Adipocyte (in vitro differentiated cells): ENCODE measurements at regions not wholly inside any gene's neighbourhood (a gene's known extent, or its start where the extent isn't known, plus 50 kb on each side); places are given as distances from the start of the nearest gene placed in this dataset.
"Not testable (repeated sequence)": the region's sequence is repeated elsewhere in the genome, so short reads cannot be mapped to it uniquely, and the experiment has no call there.

ENCODE experiments used
- DNase-seq: peaks from one replicate; pipeline ENCODE4 v3.0.0-alpha.2; 2015; ENCODE audit warnings: low read depth
- H3K27me3 ChIP-seq: replicated peaks from 2 replicates; pipeline ENCODE4 v1.7.0; 2013; ENCODE audit warnings: mild to moderate bottlenecking, low read length, moderate library complexity; ENCODE audit not compliant: control insufficient read depth, insufficient read depth
- H3K36me3 ChIP-seq: 2 replicates; pipeline ENCODE4 v1.7.0; 2013; ENCODE audit warnings: low read length, mild to moderate bottlenecking, moderate library complexity; ENCODE audit not compliant: control insufficient read depth, insufficient read depth, severe bottlenecking
- H3K4me1 ChIP-seq: 2 replicates; pipeline ENCODE4 v1.7.0; 2013; ENCODE audit warnings: mild to moderate bottlenecking, low read length, moderate library complexity; ENCODE audit not compliant: control insufficient read depth, insufficient read depth
- H3K4me3 ChIP-seq: 2 replicates; pipeline ENCODE4 v1.7.0; 2013; ENCODE audit warnings: mild to moderate bottlenecking, low read length, moderate library complexity
- H3K9ac ChIP-seq: 2 replicates; pipeline ENCODE4 v1.7.0; 2013; ENCODE audit warnings: mild to moderate bottlenecking, low read length, moderate library complexity
- H3K9me3 ChIP-seq: 2 replicates; pipeline ENCODE4 v1.7.0; 2013; ENCODE audit warnings: mild to moderate bottlenecking, low read length, moderate library complexity; ENCODE audit not compliant: control insufficient read depth

DNA sequence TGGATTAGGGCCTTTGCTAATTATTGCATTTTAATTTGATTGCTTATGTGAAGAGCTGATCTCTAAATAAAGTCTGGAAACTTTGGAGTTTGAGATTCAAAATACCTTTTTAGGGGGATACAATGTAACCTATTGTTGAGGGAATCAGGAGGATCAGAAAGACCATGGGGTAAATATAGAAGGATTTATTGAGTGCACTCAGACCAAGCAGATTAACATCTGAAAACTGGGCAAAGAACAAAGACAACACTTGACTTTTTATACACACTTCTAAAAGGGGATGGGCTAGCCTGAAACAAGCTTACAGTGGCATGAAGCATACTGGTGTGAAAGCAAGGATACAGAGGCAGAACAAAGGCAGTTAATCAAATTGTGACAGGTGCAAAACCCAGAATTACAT, 174.3 kb downstream of the MRPS30 start:
- H3K4me3 ChIP-seq: no peak overlapping the region
- H3K36me3 ChIP-seq: no peaks in the 10 kb centered on the region
- peaks cover 32% of the 10 kb centered on the region for H3K9me3 ChIP-seq
- no peak overlapping the region for H3K9ac ChIP-seq
- H3K27me3 ChIP-seq: no peaks in the 10 kb centered on the region
- DNase-seq: no peak
- no peaks in the 10 kb centered on the region for H3K4me1 ChIP-seq

DNA sequence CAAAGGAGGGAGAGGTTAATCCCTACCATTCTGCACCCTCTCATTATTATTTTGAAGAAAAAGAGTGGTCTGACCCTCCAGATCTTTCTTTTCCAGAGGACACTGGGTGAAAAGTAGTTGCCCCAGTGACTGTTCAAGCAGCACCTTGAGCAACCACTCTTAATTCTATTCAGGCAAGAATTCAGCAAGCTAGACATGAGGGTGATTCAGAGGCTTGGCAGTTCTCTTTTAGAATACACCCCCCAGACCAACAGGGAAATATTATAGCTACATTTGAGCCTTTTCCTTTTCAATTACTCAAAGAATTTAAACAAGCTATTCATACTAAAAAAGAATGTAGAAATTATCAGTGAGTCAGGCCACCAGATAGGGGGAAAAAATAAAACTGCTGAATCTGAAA, 178.3 kb downstream of the MRPS30 start:
- Histone ChIP-seq H3K4me1 (no peaks in the 10 kb centered on the region), H3K4me3 (no peak overlapping the region), H3K9me3 (peaks cover 35% of the 10 kb centered on the region), H3K9ac (no peak overlapping the region), H3K27me3 (no peaks in the 10 kb centered on the region), H3K36me3 (no peaks in the 10 kb centered on the region)
- no peak for DNase-seq

DNA sequence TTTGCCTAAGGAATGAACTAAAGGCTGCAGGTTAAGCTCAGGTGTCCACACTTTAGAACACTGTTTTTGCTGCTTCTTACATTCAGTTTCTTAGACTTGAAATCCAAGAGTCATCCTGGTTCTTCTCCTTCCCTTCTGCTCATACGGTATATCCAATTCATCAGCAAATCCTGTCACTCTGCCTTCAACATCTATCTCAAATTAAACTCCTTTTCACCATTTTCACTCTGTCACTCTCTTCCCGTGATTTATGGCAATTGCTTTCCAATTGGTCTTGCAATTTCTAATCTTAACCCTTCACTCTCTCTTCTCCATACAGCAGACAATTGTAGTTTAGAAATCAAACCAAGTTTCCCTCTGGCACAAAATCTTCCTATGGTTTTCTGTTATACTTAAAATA, 182.9 kb downstream of the MRPS30 start:
- Histone ChIP-seq H3K36me3 (no peaks in the 10 kb centered on the region), H3K4me1 (no peaks in the 10 kb centered on the region), H3K9ac (no peak overlapping the region), H3K4me3 (no peak overlapping the region), H3K9me3 (peaks cover 13% of the 10 kb centered on the region), H3K27me3 (no peaks in the 10 kb centered on the region)
- no peak for DNase-seq

DNA sequence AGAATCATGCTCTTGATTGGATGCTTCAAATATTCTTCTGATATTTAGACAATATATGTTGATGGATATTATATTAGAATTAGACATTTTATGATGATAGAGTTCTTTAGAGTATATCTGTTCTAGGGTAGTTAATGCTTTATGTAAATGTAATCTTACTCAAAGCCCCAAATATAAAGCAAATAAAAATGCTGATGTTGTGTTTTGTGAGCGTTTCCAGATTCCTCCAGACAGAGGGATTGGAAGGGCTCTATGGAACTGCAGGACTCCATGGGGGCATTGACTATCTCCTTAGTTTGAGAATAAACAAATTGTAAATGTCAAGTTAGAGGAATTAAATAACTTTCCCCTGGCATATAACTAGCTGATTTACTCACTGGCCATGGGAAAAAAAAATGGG, 184.5 kb downstream of the MRPS30 start:
- no peaks in the 10 kb centered on the region for H3K4me1 ChIP-seq
- no peak overlapping the region for H3K9ac ChIP-seq
- H3K27me3 ChIP-seq: no peaks in the 10 kb centered on the region
- no peak for DNase-seq
- no peak overlapping the region for H3K4me3 ChIP-seq
- H3K9me3 ChIP-seq: peaks cover 13% of the 10 kb centered on the region
- no peaks in the 10 kb centered on the region for H3K36me3 ChIP-seq

DNA sequence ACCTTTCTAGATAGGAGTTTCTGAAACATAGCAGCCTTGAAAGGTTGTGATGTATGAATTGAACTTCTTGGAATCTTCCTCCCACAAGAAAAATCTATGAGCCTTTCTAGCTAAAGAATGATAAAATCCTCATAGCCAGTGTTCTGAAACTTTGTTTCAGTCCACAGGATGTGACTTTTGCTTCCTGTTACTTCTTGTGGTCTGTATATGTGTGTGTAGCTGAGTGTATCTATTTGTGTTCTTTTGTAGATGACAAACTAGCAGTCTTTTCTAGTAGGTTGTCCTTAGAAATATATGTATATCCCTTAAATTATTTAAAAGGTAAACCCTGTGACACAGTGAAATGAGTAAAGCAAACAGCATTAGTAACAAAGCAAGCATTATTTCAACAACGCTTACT, 188.8 kb downstream of the MRPS30 start:
- Histone ChIP-seq H3K4me3 (no peak overlapping the region), H3K27me3 (no peaks in the 10 kb centered on the region), H3K9ac (no peak overlapping the region), H3K4me1 (no peaks in the 10 kb centered on the region), H3K36me3 (no peaks in the 10 kb centered on the region), H3K9me3 (no peaks in the 10 kb centered on the region)
- no peak for DNase-seq

DNA sequence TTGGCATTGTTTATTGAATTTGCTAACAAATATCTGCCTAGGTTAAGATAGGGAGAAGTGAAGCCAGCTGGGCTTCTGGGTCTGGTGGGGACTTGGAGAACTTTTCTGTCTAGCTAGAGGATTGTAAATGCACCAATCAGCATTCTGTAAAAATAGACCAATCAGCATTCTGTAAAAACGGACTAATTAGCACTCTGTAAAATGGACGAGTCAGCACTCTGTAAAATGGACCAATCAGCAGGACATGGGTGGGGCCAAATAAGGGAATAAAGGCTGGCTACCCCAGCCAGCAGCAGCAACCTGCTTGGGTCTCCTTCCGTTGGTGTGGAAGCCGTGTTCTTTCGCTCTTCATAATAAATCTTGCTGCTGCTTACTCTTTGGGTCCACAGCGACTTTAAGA, 198.4 kb downstream of the MRPS30 start:
- not testable (repeated sequence) for DNase-seq, H3K4me3 ChIP-seq, H3K27me3 ChIP-seq, H3K4me1 ChIP-seq, H3K9ac ChIP-seq, H3K9me3 ChIP-seq, H3K36me3 ChIP-seq

DNA sequence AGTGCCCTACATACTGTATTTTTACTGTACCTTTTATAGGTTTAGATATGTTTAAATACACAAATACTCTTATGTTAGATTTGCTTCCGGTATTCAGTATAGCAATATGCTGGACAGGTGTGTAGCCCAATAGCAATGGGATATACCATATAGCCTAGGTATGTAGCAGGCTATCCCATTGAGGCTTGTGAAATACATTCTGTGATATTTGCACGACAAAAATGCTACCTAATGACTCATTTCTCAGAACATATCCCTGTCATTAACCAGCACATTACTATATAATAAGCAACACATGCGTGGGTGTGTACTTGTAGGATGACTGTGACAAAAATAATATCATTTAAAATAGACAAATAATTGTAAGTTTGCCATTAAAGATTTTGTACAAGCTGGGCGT, 208.8 kb downstream of the MRPS30 start:
- no peaks in the 10 kb centered on the region for H3K27me3 ChIP-seq
- no peaks in the 10 kb centered on the region for H3K4me1 ChIP-seq
- no peak for DNase-seq
- no peak overlapping the region for H3K4me3 ChIP-seq
- no peaks in the 10 kb centered on the region for H3K9me3 ChIP-seq
- H3K36me3 ChIP-seq: no peaks in the 10 kb centered on the region
- H3K9ac ChIP-seq: no peak overlapping the region

DNA sequence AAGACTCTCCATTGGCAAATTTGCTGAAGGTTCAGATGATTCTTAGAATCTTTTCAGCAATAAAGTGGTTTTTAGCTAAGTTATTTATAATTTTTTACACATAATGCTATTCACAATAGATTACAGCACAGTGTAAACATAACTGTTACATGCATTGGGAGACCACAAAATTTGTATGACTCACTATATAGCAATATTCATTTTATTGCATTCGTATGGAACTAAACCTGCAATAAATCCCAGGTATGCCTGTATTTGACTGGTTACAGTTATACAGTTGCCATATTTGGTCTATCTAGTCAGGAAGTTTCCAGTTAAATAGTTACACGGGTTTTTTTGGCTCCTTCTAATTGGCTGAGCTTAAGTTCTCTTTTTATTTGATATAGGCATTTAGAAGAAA, 220.8 kb downstream of the MRPS30 start:
- no peaks in the 10 kb centered on the region for H3K27me3 ChIP-seq
- no peak overlapping the region for H3K4me3 ChIP-seq
- no peak overlapping the region for H3K9ac ChIP-seq
- no peaks in the 10 kb centered on the region for H3K4me1 ChIP-seq
- H3K36me3 ChIP-seq: no peaks in the 10 kb centered on the region
- no peak for DNase-seq
- no peaks in the 10 kb centered on the region for H3K9me3 ChIP-seq

DNA sequence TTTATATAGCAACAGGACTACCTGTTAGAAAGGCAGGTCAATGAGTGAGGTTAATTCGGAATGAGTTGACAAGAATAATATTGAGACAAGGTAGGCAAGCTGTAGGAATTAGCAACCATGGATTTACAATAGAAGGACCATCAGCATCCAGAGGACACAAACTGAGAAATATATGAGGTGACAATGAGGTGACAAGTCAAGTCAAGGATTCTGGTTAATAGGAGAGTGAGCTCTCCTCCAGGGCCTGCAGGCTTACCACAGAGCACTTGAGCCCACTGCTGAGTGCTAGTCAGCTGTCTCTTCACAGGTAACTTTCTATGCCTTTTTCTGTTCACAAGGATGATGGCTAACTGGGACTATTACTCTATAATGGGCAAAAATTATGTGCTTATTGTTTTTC, 227.2 kb downstream of the MRPS30 start:
- Histone ChIP-seq H3K4me1 (no peaks in the 10 kb centered on the region), H3K27me3 (no peaks in the 10 kb centered on the region), H3K4me3 (no peak overlapping the region), H3K36me3 (no peaks in the 10 kb centered on the region), H3K9ac (no peak overlapping the region), H3K9me3 (no peaks in the 10 kb centered on the region)
- DNase-seq: no peak

DNA sequence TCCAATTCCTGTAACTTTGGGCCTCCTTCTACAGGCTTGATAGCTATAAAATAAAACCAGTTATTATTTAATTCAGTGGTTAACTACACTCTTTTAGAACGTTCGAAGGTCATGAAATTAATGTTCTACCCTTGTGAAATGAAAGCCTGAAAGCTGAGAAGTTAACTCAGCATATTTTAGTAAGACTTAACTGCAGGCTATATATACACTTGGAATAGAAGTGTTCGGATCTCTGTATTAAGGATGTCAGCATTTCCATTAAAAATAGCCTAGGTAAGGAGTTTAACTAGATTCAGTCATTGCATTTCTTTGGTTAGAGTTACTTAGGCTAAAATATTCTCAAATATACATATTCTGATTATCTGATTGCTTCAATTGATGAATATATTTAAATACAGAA, 229.2 kb downstream of the MRPS30 start:
- no peak for DNase-seq
- Histone ChIP-seq H3K9ac (no peak overlapping the region), H3K9me3 (no peaks in the 10 kb centered on the region), H3K36me3 (no peaks in the 10 kb centered on the region), H3K4me1 (no peaks in the 10 kb centered on the region), H3K4me3 (no peak overlapping the region), H3K27me3 (no peaks in the 10 kb centered on the region)

DNA sequence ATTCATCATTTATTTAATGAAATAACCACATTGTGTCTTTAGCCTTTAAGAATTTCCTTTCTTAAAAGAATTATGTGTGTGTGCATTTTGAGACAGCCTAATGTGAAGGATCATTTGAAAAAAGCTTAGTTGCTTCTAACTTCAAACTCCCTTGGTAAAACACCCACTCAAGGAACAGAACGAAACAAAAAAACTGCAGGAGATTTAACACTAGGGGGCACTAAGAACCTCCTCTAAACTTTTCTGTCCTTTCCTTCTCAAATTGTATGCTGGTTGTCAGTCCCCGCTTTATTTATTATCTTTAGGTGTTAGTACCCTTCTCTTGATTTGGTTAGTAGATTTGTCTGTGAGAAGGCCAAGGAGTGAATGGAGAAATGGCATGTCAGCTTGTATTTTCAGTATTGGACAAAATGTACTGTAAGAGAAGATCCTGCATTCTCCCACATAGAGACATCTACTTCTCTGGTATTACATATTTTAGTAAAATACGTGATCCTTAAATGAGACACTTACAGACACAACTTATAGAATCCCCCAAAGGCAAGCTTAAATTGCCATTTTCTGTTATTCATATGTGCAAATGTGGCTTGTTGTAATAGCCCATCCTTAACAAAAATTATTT, 229.7 kb downstream of the MRPS30 start:
- H3K4me1 ChIP-seq: no peaks in the 10 kb centered on the region
- no peak overlapping the region for H3K9ac ChIP-seq
- DNase-seq: peak; percentile 30
- no peaks in the 10 kb centered on the region for H3K27me3 ChIP-seq
- H3K36me3 ChIP-seq: no peaks in the 10 kb centered on the region
- no peaks in the 10 kb centered on the region for H3K9me3 ChIP-seq
- H3K4me3 ChIP-seq: no peak overlapping the region

DNA sequence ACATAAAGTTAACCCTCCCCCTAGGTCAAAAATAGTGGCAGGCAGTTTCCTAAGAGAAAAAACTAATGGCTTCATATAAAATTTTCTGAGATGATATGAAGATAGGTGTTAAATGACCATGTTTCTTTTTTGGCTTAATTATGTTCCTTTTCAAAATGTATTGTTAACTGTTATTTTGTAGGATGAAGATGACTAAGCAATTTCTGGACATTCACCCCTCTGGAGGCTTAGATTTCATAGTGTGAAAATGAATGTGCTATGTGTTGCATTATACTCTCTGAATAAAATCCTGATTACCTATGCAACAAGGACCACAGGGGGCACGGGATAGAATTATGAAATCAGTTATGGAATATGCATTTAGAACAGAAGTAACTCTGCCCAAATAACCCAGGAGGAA, 233.5 kb downstream of the MRPS30 start:
- H3K4me3 ChIP-seq: no peak overlapping the region
- no peaks in the 10 kb centered on the region for H3K9me3 ChIP-seq
- H3K27me3 ChIP-seq: no peaks in the 10 kb centered on the region
- no peaks in the 10 kb centered on the region for H3K4me1 ChIP-seq
- H3K36me3 ChIP-seq: no peaks in the 10 kb centered on the region
- no peak overlapping the region for H3K9ac ChIP-seq
- no peak for DNase-seq
